Endodermal cell (in vitro differentiated cells): ENCODE measurements at regions not wholly inside any gene's neighbourhood (a gene's known extent, or its start where the extent isn't known, plus 50 kb on each side); places are given as distances from the start of the nearest gene placed in this dataset.

ENCODE experiments used
- DNase-seq: peaks from one replicate; pipeline ENCODE4 v3.0.0-alpha.2; 2017
- H3K27ac ChIP-seq: 2 replicates; pipeline ENCODE4 v1.5.1; 2013; ENCODE audit warnings: mild to moderate bottlenecking, low read depth, low read length, moderate library complexity
- H3K27me3 ChIP-seq: 2 replicates; pipeline ENCODE4 v1.6.1; 2013; ENCODE audit warnings: mild to moderate bottlenecking, low read length, moderate library complexity; ENCODE audit not compliant: insufficient read depth, control insufficient read depth, poor library complexity, severe bottlenecking
- H3K36me3 ChIP-seq: 2 replicates; pipeline ENCODE4 v1.7.0; 2013; ENCODE audit warnings: mild to moderate bottlenecking, low read length, moderate library complexity; ENCODE audit not compliant: control insufficient read depth, insufficient read depth
- H3K4me1 ChIP-seq: one replicate; pipeline ENCODE4 v1.7.0; 2013; ENCODE audit warnings: low read length; ENCODE audit not compliant: control insufficient read depth, insufficient read depth
- H3K4me3 ChIP-seq: 2 replicates; pipeline ENCODE4 v1.5.1; 2013; ENCODE audit warnings: mild to moderate bottlenecking, low read length, moderate library complexity
- H3K9ac ChIP-seq: 2 replicates; pipeline ENCODE4 v1.6.1; 2013; ENCODE audit warnings: mild to moderate bottlenecking, low read length, moderate library complexity; ENCODE audit not compliant: poor library complexity, severe bottlenecking; ENCODE audit errors: extremely low read depth
- H3K9me3 ChIP-seq: 2 replicates; pipeline ENCODE4 v1.6.1; 2013; ENCODE audit warnings: mild to moderate bottlenecking, low read length, moderate library complexity; ENCODE audit not compliant: control insufficient read depth
- H3K27ac Mint-ChIP-seq: 2 replicates; pipeline ENCODE4 v1.8.0; 2020; ENCODE audit warnings: mixed read lengths
- H3K27me3 Mint-ChIP-seq: 2 replicates; pipeline ENCODE4 v1.8.0; 2021; ENCODE audit warnings: mild to moderate bottlenecking, mixed read lengths; ENCODE audit not compliant: insufficient read depth
- H3K36me3 Mint-ChIP-seq: 2 replicates; pipeline ENCODE4 v1.8.0; 2020; ENCODE audit warnings: low read depth, mixed read lengths
- H3K4me1 Mint-ChIP-seq: 2 replicates; pipeline ENCODE4 v1.8.0; 2020; ENCODE audit warnings: mixed read lengths
- H3K4me3 Mint-ChIP-seq: 2 replicates; pipeline ENCODE4 v1.8.0; 2020; ENCODE audit warnings: mild to moderate bottlenecking, moderate library complexity, mixed read lengths
- H3K9me3 Mint-ChIP-seq: 2 replicates; pipeline ENCODE4 v1.8.0; 2020; ENCODE audit warnings: mild to moderate bottlenecking, mixed read lengths
- WGBS, 2 experiments: methylation state at CpG; one replicate each; pipeline versions ENCODE4 v1.1.5 to v1.1.7; 2013; ENCODE audit warnings: missing lambda C conversion rate in 2 of 2, mixed read lengths in 1 of 2; ENCODE audit not compliant: insufficient coverage in 1 of 2, insufficient read length in 1 of 2; 5-methylcytosine and 5-hydroxymethylcytosine counted together
- TF ChIP-seq, protein P1 (sequence below): fragments of 200-600 bp; sonication (generic); conservative IDR thresholded peaks from 2 replicates; pipeline ENCODE4 v1.5.0; 2021; ENCODE audit warnings: antibody characterized with exemption, mild to moderate bottlenecking

- Histone ChIP-seq H3K9me3 (no peaks in the 10 kb centered on the region), H3K27ac (no peak overlapping the region), H3K4me3 (no peak overlapping the region), H3K4me1 (peaks cover 3% of the 10 kb centered on the region), H3K36me3 (no peaks in the 10 kb centered on the region), H3K9ac (no peak overlapping the region), H3K27me3 (no peaks in the 10 kb centered on the region)
- Mint-ChIP-seq H3K4me1 (peaks cover 11% of the 10 kb centered on the region), H3K27me3 (no peaks in the 10 kb centered on the region), H3K36me3 (no peaks in the 10 kb centered on the region), H3K9me3 (no peaks in the 10 kb centered on the region), H3K27ac (no peak overlapping the region), H3K4me3 (no peak overlapping the region)
- no peak for DNase-seq
- WGBS, 2 experiments = 86 to 100% methylated on average over 4 to 5 of the region's 6 CpGs
- TF ChIP-seq, protein P1, sequence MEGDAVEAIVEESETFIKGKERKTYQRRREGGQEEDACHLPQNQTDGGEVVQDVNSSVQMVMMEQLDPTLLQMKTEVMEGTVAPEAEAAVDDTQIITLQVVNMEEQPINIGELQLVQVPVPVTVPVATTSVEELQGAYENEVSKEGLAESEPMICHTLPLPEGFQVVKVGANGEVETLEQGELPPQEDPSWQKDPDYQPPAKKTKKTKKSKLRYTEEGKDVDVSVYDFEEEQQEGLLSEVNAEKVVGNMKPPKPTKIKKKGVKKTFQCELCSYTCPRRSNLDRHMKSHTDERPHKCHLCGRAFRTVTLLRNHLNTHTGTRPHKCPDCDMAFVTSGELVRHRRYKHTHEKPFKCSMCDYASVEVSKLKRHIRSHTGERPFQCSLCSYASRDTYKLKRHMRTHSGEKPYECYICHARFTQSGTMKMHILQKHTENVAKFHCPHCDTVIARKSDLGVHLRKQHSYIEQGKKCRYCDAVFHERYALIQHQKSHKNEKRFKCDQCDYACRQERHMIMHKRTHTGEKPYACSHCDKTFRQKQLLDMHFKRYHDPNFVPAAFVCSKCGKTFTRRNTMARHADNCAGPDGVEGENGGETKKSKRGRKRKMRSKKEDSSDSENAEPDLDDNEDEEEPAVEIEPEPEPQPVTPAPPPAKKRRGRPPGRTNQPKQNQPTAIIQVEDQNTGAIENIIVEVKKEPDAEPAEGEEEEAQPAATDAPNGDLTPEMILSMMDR = no peak
Measured at GRCh38 chr12:92362126-92362525, 216.5 kb upstream of the BTG1 start.

DNA sequence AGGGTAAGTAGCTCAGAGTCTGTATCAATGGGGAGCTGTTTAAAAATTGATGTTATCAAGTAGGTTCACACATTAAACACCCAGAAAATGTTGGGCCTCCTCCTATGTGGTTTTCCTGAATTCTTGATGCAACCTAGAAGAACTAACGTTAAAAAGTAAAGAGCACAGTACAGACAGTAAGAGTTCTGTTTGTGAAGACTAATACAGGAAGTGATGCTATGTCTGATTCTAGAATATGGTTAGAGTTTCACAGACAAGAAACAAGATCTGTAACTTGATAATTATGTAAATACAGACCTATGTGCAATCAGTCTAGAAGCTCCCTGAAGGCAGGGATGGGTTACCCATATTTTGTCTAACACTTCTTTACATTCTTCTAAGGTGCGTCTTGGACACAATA lies 214.9 kb upstream of the BTG1 start:
- Histone ChIP-seq H3K4me3 (no peak overlapping the region), H3K9ac (no peak overlapping the region), H3K27me3 (no peaks in the 10 kb centered on the region), H3K4me1 (peaks cover 3% of the 10 kb centered on the region), H3K9me3 (no peaks in the 10 kb centered on the region), H3K27ac (no peak overlapping the region), H3K36me3 (no peaks in the 10 kb centered on the region)
- Mint-ChIP-seq H3K4me3 (no peak overlapping the region), H3K36me3 (no peaks in the 10 kb centered on the region), H3K27ac (no peak overlapping the region), H3K27me3 (no peaks in the 10 kb centered on the region), H3K9me3 (no peaks in the 10 kb centered on the region), H3K4me1 (peaks cover 11% of the 10 kb centered on the region)
- no peak for DNase-seq
- 90 to 91% methylated on average over 2 of the region's 2 CpGs for WGBS, 2 experiments
- TF ChIP-seq, protein P1 = no peak

DNA sequence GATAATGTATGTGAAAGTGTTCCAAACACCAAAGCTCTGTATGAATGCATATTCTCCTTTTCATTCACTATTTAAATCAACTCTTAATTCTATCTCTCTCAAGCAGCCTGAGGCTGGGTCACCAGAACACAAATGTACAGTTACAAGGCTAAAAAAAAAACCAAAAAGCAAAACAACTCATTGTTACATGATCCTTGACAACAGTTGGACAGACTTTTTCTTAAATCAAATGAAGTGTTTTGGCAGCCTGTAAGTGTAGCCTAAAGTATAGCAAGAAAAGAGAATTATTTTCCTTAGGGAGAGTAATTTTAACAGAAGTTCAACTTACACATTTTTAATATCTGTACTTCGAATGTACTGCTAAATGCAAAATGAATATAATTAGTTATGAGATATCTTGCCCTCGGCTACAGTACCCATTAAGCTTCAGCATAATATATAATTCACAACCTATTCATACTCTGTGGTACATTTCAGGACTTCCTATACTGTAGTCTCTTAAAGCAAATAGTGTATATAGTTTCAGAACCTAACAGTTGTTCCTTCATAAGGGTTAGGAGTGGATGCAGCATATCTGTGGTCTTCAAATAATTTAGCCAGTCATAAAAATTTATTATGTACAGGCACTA lies 214.0 kb upstream of the BTG1 start:
- peaks cover 3% of the 10 kb centered on the region for H3K4me1 ChIP-seq
- no peaks in the 10 kb centered on the region for H3K27me3 ChIP-seq
- H3K27ac Mint-ChIP-seq = no peak overlapping the region
- H3K9me3 ChIP-seq = no peaks in the 10 kb centered on the region
- no peaks in the 10 kb centered on the region for H3K36me3 Mint-ChIP-seq
- no peak for DNase-seq
- H3K27ac ChIP-seq = no peak overlapping the region
- no peaks in the 10 kb centered on the region for H3K9me3 Mint-ChIP-seq
- no peaks in the 10 kb centered on the region for H3K36me3 ChIP-seq
- no CpG with 5 or more reads among the region's 2 CpGs for WGBS, 2 experiments
- peaks cover 9% of the 10 kb centered on the region for H3K4me1 Mint-ChIP-seq
- H3K4me3 Mint-ChIP-seq = no peak overlapping the region
- H3K4me3 ChIP-seq = no peak overlapping the region
- TF ChIP-seq, protein P1 = no peak
- no peak overlapping the region for H3K9ac ChIP-seq
- no peaks in the 10 kb centered on the region for H3K27me3 Mint-ChIP-seq
